Epithelial cell of esophagus (primary cell): ENCODE measurements at regions not wholly inside any gene's neighbourhood (a gene's known extent, or its start where the extent isn't known, plus 50 kb on each side); places are given as distances from the start of the nearest gene placed in this dataset.

Experiments
- DNase-seq: peaks from one replicate; pipeline ENCODE4 v3.0.0; 2010; ENCODE audit warnings: low read depth
- H3K4me3 ChIP-seq: 2 replicates; pipeline ENCODE4 v1.5.1; 2011; ENCODE audit warnings: mild to moderate bottlenecking, low read length, control low read depth
- CTCF ChIP-seq: IDR thresholded peaks from 2 replicates; pipeline ENCODE4 v1.5.1; 2011; ENCODE audit warnings: low read depth, mild to moderate bottlenecking, low read length, control low read depth, inconsistent platforms; ENCODE audit not compliant: insufficient read depth; ENCODE audit errors: missing control alignments

GRCh38 chr11:43579171-43579918 is 101.2 kb upstream of the HSD17B12 start:
- DNase-seq = peak; percentile 59
- H3K4me3 ChIP-seq = peak overlapping the region; percentile 35
- peak; percentile 43 for TF ChIP-seq CTCF

DNA sequence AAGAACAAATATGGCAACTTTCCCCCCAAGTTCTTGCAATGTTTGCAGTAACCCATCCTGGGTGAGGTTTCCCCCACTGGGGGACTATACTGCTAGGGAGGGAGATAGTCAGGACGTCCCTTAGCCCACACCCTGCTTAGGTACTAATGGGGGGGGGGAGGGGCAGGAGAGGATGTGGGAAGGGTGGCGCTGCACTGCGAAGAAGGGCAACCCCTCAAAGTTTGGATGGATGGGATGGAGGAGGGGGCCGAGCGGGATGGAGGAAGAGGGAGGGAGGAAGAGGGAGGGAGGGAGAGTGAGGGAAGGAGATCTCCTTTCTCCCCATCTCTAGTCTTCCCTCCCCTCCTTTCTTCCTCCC is 100.6 kb upstream of the HSD17B12 start:
- peak overlapping the region; percentile 20 for H3K4me3 ChIP-seq
- no peak for DNase-seq
- no peak for TF ChIP-seq CTCF

DNA sequence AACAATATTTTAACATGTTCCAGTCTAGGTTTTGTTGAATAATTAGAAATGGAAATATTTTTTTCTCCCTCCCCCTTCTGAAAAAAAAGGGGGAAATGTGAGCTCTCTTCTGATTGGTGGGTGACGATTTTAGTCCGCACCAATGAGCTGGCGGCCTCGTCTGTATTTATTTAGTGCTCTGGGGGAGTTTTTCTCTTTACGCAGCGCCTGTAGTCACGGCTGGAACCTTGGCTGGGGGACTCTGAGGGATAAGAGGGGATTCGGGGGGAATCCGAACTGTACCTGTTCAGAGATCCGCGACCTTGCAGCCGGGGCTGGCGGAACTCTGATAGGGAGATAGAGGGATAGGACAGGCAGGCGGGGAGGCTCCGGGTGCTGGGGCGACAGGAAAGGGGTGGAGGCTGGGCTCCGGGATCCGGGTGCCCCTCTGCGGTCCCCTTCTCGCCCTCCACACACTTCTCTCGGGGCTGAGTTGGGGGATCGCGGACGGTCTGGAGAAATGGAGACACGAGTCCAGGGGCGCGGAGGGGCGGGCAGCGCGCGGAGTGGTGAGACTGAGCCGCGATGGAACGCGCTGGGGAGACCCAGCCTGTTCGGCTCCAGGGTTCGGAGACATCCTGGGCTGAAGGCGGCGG is 99.7 kb upstream of the HSD17B12 start:
- TF ChIP-seq CTCF = no peak
- DNase-seq = no peak
- no peak overlapping the region for H3K4me3 ChIP-seq

DNA sequence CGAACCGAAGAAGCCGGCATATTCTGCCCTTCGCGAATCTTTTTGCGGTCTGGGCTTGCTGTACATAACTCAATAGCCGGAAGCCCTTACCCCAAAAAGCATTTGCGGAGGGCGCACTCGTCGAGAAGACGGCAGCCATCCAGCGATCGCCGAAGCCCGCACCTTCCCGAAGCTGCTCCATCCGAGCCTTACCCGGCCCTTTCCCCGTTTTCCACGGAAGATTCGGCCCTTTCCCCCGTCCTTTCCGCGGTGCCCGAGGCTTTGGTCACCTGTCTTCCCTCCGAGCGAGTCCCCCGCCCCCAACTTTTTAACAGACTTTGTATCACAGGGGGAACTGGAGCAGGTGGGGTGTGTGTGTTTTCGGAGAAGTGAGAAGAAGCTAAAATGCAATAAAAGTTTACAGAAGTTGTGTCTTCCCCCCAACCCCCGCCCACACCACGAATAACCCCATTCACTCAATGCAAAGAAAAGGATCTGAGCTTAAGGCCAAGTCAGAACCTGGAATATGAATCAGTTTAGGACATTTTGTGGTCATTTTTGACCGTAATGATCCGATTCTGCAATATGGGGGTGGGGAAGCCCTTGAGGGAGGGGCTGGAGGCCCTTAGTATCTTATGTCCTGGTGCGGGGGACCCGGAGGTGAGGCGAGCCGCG is 99.0 kb upstream of the HSD17B12 start:
- no peak overlapping the region for H3K4me3 ChIP-seq
- no peak for TF ChIP-seq CTCF
- DNase-seq = no peak

- H3K4me3 ChIP-seq = no peak overlapping the region
- no peak for TF ChIP-seq CTCF
- no peak for DNase-seq
These were observed 98.3 kb upstream of the HSD17B12 start for GRCh38 chr11:43582024-43582862.

GRCh38 chr11:43582863-43583462 is 97.6 kb upstream of the HSD17B12 start:
- DNase-seq = no peak
- TF ChIP-seq CTCF = no peak
- H3K4me3 ChIP-seq = no peak overlapping the region
